Stimulated activated CD4-positive, alpha-beta T cell treated with anti-CD3 and anti-CD28 coated beads, TNF-alpha, amount 100 ng/mL, for 1 hour (primary cell): ENCODE measurements at regions not wholly inside any gene's neighbourhood (a gene's known extent, or its start where the extent isn't known, plus 50 kb on each side); places are given as distances from the start of the nearest gene placed in this dataset.

Experiments used
- DNase-seq, 3 donors: peaks; one replicate each; pipeline ENCODE4 v3.0.0-alpha.2; 2020; ENCODE audit warnings: low read depth in 3 of 3, low spot score in 1 of 3

DNA sequence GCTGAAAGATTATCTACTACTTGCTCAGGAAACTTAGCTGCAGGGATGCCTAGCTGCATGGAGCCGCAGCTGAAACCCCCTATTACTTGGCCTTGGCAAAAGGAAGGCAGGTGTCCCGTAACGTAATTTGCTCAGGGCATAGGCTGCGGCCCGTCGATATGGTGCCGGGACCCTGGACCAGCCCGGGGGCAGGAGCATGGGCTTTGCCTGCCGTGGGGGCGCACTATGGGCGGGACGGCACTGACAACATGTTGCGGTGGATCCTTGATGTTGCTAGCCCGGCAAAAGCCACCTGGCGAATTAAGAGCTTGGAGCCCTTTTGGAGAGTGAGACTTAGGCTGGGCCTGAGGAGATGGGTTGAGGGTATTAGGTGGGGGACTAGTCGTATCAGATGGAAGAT is 1551.2 kb downstream of the AACS start:
- no peak for DNase-seq

DNA sequence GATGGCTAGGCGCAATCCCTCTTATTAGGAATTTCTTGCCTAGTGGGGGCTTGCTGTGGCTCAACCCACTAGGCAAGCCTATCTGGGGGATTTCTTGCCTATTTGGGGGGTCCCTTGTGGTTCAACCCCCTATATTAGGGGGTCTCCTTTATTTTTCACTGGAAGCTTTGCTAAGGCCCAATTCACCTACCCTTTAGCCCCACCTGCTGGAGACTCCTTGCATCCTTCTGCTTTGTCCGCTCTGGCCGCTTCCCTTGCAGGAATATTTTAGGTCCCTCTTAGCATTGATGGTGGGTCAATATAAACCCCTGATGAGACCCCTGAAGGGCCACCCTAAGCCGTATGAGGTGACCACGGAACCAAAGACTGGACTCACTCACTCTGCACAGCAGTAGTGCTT is 1552.1 kb downstream of the AACS start:
- DNase-seq, result no peak

DNA sequence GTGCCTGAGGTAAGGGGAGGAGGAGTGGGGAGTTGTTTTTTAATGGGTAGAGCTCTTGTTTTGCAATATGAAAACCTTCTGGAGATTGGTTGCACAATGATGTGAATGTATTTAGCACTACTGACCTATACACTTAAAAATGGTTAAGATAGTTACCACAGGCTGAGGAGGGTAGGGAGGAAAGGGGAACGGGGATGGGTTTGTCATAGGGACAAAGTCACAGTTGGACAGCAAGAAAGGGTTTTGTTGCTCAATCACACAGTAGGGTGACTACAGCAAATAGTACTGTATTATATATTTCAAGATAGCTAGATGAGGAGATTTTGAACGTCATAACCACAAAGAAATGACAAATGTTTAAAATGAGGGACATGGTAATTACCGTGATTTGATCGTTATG is 1562.4 kb downstream of the AACS start:
- no peak for DNase-seq

DNA sequence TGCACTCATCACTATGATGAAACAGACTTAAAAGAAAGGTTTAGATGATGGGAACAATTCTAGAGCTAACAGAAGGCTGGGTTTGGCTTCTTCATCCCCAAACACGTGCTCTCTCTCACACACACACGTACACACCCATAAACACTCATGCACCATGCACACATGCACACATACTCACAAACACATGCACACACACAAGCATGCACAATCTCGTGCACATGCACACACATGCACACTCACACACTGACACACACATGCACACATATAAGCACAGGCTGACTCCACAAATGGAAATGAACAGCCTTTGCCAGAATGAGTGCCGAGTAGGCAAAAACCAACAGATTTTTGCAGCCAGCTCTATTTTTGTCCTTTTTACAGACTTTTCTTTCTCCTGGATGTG is 1571.6 kb downstream of the AACS start:
- no peak for DNase-seq

DNA sequence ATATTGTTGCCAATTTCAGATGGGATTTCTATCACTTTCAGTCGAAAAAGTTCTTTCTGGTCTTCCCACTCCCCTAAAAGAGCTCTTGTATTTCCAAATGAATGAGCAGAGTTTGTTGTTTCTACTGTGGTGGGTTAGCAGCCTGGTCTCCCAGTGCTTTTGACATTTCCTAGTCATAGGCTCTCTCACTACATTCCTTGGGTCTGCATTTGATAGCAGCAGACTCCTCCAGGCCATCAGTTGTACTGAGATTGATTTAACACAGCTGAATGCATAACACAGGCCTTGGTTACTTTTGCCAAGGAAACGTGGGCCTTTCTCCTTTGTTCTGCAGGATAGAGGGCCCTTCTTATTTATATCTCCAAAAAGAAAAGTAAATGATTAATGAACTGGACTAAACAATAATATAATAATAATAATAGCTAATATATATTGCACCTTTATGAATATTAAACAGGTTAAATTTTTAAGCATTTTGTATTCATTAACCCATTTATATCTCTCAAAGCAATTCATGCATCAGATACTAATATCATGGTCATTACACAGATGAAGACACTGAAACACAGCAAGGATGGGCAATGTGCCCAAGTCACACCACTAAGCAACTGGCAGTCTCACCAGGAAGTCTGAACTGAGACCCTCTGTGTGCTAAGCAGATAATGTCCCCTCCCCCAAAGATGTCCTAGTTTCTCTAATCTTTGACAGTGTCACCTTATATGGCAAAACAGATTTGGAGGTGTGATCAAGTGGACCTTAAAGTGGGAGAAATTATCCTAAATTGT is 1579.2 kb downstream of the AACS start:
- DNase-seq, result no peak

DNA sequence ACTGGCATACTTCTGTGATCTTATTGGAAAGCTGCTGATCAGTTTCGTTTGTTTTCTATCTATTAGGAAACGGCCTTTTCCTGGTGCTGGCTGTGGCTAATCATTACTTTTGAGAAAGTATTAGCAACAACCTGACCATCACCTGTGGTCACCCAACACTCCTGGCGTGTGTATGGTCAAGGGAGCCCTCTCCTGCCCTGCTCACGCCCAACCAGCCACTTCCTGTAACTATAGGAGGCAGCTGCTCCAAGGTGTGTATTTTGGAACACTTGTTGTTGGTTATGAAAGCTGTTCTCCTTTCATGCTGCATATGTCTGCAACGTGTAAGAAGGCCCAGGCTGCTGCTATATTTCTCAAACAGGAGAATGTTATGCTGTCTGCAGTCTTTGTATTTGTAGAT is 1582.8 kb downstream of the AACS start:
- DNase-seq, result no peak

DNA sequence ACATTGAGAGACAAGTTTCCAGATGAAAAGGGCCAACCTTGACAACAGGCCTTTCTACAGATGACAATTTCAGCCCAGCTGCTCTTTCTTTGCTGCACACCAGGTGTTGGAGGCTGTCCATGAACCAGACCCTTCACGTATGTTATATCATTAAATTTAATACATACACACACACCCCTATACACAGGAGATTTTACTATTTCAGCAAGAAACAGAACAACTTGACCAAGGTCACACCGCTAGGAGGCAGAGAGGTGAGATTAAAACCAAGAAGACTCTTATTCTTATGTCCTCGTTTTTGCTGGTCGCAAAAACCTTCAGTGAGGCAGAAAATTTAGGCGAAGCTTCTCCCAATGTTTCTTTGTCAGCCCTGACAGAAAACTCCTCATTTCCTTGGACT is 1585.9 kb downstream of the AACS start:
- no peak for DNase-seq

DNA sequence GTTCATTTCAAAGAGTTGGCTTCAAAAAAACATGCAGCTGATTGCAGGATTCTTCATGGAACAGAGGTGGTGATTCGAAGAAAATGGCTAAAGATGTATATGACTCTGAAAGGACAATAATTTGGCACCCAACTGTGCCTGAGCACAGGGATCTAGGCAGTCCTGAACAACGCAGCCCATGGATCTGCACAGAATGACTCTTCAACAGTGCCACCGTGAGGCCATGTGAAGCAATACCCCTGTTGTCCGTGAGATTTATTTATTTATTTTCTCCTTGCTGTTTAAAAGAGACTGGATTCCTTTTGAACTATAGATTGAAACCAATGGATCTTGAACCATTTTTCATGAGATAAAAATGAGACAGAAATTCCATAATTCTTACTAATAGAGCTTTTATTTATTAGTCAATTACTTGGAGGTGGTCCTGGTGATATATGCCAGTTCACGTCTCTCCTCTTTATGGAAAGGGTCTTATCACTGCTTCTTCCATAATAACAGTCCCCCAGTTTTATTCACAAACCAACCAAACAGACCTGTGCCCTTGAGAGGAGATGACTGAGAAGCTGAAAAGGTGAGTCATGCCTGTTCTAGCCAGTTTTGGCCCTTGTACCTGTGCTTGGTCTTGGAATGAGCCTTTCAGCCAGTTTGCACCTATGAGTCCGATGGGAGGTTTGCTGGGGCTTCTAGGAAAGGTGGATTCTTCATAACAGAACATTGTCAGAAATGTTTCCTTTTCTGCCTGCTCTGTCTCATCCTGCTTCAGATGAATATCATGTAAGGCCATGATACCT is 1598.3 kb downstream of the AACS start:
- DNase-seq, result no peak

DNA sequence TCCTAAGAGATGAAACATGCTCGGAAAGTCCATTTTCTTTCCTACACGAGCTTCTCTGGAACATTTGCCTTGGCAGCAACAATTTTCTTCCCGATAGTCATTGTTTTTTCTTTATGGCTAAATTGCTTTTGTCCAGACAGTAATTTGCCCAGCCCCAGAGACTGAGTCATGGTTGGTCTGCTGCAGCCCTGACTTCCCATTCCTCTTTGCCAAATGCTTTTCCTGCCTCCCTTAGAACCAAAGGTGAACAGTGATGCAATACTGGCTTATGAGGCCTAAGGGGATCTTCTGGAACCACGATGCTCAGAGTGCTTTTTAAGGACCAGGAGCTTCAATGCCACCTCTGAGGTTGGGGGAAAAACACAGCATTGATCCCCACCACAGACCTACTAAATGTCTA is 1599.6 kb upstream of the TMEM132C start:
- DNase-seq, result no peak

DNA sequence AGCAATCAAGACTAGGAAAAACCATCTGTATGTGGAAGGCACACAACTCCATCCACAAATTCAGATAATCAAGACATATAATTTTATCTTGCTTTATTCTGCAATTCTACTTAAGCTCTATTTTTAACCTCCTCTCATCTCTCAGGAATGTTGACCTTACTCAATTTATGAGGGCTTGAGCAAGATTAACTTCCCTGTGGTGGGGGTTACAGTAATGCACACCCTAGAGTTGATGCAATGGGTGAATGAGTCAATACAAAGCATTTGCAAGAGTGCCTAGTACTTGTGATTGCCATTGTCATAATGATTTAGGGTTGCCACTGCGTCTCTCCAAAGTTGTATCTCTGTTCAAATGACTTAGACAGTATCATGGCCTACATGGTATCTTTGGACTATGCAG is 1598.4 kb upstream of the TMEM132C start:
- DNase-seq, result no peak

DNA sequence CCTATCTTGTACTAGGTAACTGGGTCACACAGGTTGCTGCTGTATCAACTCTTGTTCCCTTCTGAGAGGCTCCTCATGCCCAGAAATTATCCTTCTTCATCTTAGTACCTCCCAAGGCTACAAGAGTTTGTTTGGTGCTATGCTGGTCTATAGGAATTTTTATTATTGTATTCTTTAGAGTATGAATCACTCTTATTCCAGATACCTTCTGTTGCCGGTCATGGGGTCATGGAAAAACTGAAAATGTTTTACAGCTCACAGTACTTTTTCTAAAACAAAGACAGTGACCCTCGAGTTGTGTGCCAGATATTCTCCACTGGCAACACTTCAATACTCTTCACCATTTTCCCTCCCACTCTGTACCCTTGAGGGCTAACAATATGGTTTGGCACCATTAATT is 1598.0 kb upstream of the TMEM132C start:
- DNase-seq, result no peak

DNA sequence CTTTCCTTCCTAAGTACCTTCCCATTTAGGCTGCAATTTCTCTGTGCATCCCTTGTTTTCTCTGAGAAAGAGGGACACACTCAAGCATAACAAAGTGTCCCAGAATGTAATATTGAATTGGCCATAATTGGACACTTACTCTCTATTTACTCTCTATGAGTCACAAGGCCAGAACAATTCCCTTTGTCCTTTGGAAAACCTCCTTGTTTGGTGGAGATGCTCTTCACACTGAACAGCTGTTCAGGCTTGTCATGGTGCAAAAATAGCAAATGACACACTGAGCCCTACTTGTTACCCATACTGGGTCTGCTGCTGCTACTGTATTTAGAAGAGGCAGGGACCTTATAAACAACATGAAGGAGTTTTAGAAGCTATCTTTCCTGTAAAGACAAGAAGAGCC is 1590.5 kb upstream of the TMEM132C start:
- no peak for DNase-seq

DNA sequence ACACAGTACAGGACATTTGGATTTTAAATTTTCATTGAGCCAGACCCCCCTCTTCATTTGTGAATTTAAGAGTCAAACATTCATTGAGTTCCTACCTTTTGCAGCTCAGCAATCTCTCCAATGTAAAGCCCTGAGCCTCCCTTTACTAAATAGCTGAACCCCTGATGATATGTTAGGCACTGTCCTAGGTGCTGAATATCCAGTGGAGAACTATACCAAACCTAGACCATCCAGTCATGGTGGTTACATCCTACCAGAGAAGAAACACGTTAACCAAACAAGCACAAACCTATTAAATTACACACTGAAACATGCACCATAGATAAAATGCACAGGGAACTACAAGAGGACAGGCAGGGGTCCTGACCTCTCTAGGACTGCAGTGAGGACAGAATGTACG is 1585.3 kb upstream of the TMEM132C start:
- DNase-seq, result no peak

DNA sequence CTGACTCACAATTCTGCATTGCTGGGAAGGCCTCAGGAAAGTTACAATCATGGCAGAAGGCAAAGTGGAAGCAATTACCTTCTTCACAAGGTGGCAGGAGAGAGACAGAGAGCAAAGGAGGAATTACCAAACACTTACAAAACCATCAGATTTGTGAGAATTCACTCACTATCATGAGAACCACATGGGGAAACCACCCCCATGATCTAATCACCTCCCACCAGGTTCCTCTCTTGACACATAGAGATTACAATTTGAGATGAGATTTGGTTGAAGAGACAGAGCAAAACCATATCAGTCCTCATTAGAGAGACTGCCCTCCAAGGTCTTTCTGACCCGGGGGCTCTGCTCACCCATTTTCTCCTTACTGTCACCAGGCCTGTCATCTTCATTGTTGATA is 1582.3 kb upstream of the TMEM132C start:
- DNase-seq, result no peak

DNA sequence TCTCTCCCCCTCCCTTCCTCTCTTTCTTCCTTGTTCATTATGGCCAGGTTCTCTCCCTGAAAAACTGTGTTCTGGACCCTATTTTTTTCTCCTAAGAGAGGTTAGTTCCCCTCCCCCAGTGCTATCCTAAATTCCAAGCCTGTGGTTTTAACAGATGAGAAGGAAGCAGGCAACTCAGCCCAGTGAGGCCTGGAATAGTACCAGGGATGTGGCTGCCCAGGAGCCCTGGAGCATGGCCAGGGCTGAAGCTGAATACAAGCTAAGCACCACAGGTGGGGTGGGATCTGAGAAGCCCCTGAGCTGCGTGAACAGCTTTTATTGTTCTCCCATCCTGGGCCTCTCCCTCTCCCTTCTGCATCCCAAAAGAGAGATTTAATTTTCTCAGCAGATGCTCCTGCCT is 1581.3 kb upstream of the TMEM132C start:
- DNase-seq, result no peak

DNA sequence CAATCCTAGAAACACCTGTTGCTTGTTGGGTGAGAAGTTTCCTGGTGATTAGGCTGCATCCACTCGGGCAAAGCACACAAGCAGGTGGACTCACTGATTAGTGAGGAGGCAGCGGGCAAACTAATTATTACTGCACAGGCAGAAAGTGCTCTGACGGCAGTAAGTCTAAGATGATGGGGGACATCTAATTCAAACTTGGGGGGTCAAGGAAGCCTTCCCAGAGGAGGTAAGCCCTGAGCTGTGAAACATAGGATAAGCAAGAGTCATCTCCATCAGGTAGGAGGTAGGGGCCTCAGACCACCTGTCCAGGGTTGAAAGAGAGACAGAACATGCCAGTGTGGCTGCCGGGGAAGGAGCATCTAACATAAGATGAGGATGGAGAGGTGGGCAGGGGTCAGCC is 1578.4 kb upstream of the TMEM132C start:
- DNase-seq, result no peak

DNA sequence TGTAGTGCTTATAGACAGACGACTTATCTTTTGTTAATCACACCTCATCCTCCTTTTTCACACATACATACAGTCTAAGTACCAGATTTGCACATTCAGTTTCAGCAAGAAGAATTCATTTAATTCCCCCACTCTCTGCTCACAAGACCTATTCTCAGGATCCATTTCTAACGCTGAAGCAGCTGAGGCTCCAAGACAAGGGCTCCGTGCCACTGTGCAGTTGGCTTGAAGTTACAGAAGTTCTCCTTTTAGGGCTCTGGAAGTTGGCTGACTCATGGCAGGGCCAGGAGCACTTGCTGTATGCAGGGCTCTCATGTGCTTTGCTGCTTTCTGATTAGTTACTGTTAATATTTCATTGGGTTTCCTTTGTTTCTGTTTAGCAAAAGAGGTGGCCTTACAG is 1566.9 kb upstream of the TMEM132C start:
- no peak for DNase-seq

DNA sequence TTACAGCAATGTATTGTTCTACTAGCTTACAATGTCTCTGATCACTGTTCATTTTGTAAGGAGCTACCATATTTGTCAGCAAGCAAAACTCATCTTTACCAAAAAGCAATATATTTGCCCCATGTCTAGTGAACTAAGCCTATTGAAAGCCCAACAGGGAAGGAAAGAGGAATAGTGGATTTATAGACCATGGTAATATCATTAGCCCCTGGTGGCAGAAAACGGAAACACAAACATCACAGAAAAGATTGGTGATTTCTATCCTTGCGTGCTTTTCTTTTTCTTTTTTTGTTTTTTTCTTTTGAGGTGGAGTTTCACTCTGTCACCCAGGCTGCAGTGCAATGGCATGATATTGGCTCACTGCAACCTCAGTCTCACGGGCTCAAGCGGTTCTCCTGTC is 1562.4 kb upstream of the TMEM132C start:
- no peak for DNase-seq

DNA sequence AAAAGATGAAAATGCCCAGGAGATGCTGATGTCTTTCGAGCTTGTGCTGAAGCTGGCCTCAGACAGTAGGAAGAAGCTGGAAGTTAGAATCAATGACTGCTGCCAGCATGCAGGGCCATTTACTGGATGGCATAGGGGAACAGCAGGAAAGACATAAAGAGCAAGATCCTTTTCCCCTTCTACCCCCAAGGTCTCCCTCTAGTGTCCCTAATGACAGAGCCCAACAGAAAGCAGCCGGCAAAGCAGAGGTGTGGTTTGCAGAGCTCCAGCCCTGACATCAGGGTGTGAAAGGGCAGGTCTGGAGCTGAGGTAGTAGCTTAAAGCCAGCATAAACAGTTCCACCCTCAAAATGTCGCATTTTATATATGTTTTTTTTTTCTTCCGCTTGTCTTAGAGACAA is 1560.7 kb upstream of the TMEM132C start:
- DNase-seq, result no peak

DNA sequence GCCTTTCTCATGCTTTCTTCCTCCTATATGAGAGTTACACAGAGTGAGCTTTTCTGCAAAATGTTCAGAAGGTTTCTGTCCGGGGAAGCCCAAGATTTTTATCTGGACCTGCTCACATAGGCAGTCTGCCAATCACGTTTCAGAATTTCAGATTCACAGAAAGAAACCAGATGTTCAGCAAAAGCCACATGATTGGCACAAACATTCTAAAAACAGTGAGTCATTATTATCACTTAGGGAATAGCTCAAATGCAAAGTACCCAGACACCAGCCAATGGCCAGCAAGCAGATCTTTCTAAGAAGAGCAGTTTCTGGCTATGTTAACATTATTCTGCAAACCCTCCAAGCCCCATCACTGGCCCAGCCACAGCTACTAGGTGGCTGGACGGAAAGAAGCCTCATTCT is 1558.5 kb upstream of the TMEM132C start:
- no peak for DNase-seq

DNA sequence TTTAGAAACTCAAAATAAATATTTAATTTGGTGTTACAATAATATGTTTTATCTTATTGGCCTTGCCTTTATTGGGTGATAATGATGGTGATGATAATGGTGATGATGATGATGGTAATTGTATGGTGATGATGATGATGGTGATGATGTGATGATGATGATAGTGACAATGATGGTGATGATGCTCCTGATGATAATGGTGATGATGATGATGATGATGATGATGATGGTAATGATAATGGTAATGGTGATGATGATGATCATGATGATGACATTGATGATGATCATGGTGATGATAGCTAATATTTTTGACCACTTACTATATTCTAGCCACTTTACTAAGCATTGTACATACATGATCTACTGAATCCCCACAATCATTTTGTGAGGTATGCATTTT is 1548.6 kb upstream of the TMEM132C start:
- no peak for DNase-seq

DNA sequence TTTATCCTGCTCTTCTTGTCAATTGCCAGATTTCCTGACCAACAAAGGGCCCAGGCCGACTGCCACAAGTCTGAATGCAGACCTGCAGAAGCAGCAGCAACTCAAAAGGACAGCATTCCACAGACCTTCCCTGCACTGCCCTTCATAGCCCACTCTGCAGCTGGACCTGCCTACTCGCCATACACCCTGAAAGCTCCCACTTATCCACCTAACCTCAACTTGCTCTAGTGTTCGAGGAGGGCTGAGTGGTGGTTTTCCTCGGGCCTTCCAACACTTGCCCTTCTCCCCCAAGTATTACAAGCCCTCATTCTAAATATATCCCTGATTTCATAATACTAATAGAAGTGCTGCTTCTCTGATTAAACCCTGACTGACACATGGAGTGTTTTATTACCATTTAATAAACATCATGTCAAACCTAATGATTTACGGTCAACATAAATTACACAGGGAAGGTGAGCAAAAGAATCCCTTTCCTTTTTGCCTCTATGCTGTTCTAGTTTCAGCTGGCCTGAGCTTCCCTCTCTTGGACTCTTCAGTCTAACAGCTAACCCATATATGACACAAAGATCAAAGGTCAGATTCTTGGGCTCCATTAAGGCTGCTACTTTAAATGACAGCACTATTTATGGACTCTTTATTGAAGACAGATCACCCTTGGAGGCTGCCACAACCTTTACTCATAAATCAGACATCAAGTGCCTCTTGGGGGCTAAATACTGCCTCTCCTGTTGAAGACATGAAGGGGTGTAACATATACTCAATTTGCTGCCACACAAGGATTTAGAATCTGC is 1546.9 kb upstream of the TMEM132C start:
- DNase-seq, result no peak
